GM18909 (cell line): ENCODE measurements at regions not wholly inside any gene's neighbourhood (a gene's known extent, or its start where the extent isn't known, plus 50 kb on each side); places are given as distances from the start of the nearest gene placed in this dataset.
"Not testable (repeated sequence)": the region's sequence is repeated elsewhere in the genome, so short reads cannot be mapped to it uniquely, and the experiment has no call there.

Experiments used
- ATAC-seq: cut with Tn5 transposase; IDR thresholded peaks from one replicate; pipeline ENCODE4 v1.9.1; 2021; ENCODE audit warnings: mild to moderate bottlenecking; ENCODE audit not compliant: unreplicated experiment, poor library complexity

DNA sequence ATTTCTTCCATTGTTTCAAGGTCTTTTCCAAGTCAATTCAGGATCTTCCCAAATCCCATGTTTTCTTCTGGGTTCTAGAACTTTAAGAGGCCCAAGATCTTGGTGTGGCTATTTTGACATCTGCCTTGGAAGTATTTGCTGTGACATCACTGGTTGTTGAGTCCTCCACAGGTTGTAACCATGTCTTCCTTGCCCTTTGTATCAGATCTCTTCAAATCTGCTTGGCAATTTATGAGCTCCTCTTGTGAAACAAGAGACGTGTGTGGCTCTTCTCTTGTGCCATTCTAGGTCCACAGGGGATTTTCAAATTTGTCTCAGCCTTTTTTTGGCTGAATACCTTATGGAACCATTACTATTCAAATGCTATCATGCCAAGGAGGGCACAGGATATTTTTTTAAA, 60.3 kb upstream of the KCNK2 start:
- no peak for ATAC-seq

DNA sequence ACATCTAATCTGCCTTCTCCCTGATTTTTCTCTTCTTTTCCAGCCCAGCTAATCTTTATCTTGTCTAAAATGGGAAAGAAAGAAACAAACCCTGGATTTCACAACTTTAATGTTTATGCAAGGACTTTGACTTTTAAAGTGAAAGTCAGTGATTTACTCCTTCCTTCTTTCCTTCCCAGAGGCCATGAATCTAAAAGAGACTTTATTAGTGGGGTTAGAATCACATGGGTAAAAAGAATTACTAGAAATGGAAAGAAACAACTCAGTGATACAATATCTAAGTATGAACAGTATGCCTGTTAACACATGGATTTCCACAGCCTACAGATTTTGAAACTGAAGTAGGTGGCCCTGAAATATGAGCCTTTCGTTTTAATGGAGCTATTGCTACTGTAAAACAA, 59.8 kb upstream of the KCNK2 start:
- no peak for ATAC-seq

DNA sequence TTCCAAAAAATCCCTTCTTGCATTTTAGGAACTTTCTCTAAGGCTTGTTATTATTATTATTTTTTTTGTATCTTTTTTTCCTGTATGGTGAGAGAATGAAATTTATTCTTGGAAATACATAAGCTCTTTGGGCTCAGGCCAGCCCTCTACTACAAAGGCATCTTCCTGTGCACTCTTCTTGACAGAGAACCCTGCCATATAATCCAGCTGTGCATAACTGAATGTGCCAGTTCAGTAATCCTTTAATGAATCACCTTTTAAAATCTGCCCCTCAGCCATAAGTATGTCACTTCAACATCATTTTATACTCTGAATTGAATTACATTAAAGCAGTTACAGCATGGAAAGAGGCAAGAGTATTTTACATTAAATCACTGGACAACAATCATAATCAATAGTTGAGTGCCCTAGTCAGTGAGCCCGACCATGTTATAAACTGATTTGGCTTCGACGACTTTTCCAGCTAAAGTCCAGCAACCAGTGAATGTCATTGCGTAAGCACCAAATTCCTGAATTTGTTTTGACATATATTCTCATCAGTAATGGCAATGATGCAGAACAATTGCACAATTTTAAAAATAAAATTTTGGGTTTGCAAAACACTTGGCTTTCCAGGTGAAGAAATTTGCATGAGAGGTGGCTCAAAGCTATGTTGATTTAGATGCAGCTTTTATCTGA, 59.2 kb upstream of the KCNK2 start:
- ATAC-seq: no peak

DNA sequence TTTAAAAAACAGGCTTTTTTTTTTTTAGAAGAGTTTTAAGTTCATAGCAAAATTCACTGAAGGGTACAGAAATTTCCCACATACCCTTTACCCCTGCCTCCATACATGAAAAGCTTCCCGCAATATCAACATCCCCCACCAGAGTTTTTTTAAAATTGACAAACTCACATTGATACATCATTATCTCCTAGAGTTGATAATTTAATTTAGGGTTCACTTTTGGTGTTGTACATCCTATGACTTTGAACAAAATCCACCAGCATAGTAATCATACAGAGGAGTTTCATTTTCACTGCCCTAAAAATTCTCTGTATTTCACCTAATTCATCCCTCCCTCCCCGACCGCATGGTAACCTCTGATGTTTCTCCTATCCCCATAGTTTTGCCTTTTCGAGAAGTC, 53.6 kb upstream of the KCNK2 start:
- ATAC-seq: no peak

DNA sequence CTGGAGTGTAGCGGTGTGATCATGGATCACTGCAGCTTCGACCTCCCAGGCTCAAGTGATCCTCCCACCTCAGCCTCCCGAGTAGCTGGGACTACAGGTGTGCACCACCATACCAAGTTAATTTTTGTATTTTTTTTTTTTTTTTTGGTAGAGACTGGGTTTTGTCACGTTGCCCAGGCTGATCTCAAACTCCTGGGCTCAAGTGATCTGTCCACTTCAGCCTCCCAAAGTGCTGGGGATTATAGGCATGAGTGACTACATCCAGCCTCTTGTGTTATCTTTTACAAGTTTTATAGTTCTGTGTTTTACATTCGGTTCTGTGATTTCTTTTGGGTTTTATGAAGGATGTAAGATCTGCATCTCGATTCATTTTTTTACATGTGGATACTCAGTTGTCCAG, 52.0 kb upstream of the KCNK2 start:
- ATAC-seq: not testable (repeated sequence)

DNA sequence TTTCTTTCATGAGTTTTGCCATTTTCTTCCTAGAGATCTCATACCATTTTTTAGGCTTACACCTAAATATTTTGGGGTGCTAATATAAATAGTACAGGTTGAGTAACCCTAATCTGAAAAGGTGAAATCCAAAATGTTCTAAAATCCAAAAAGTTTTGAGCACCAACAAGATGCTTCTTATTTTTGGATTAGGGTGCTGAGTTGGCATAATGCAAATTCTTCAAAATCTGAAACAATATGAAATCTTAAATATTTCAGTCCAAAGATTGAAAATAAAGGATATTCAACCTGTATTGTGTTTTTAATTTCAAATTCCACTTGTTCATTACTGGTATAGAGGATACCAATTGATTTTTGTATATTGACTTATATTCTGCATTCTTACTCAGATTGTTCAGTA, 51.1 kb upstream of the KCNK2 start:
- ATAC-seq: no peak
